ENCODE measurements at regions not wholly inside any gene's neighbourhood (a gene's known extent, or its start where the extent isn't known, plus 50 kb on each side); places are given as distances from the start of the nearest gene placed in this dataset.

- no peak for ATAC-seq
- H3K9me3 ChIP-seq = no peaks in the 10 kb centered on the region
- WGBS, 2 donors (ENCODE audit: low coverage in 1 of 2) = 88 to 100% methylated on average over 1 of the region's 1 CpG
- no peak overlapping the region for H3K4me3 ChIP-seq
- no peaks in the 10 kb centered on the region for H3K4me1 ChIP-seq
- H3K36me3 ChIP-seq = no peaks in the 10 kb centered on the region
- no peak overlapping the region for H3K27ac ChIP-seq
- TF ChIP-seq POLR2A (IDR thresholded peaks at IDR 0.05) = no peak
- TF ChIP-seq EP300 (IDR thresholded peaks at IDR 0.05) = no peak
- TF ChIP-seq POLR2AphosphoS5 (IDR thresholded peaks at IDR 0.05) = no peak
- no peak for TF ChIP-seq CTCF (IDR thresholded peaks at IDR 0.05)
- H3K27me3 ChIP-seq = no peaks in the 10 kb centered on the region
Observed at GRCh38 chr3:166322391-166322790, 485.2 kb upstream of the BCHE start.

- TF ChIP-seq POLR2A (IDR thresholded peaks at IDR 0.05) (no peak), POLR2AphosphoS5 (IDR thresholded peaks at IDR 0.05) (no peak)
- Histone ChIP-seq H3K27me3 (no peaks in the 10 kb centered on the region), H3K4me1 (peaks cover 0 to 9% (median 0%) of the 10 kb centered on the region in 3 donors), H3K9me3 (no peaks in the 10 kb centered on the region), H3K4me3 (no peak overlapping the region), H3K36me3 (no peaks in the 10 kb centered on the region), H3K27ac (no peak overlapping the region)
- no peak for ATAC-seq
- 17 to 25% methylated on average over 3 of the region's 3 CpGs for WGBS, 2 donors (ENCODE audit: low coverage in 1 of 2)
Observed at GRCh38 chr3:166307756-166308350, 470.6 kb upstream of the BCHE start.

- ATAC-seq = no peak
- no peak overlapping the region for H3K27ac ChIP-seq
- no peaks in the 10 kb centered on the region for H3K36me3 ChIP-seq
- H3K4me1 ChIP-seq = peaks cover 0 to 9% (median 0%) of the 10 kb centered on the region in 3 donors
- TF ChIP-seq EP300 (IDR thresholded peaks at IDR 0.05) (no peak), POLR2A (IDR thresholded peaks at IDR 0.05) (no peak), CTCF (IDR thresholded peaks at IDR 0.05) (no peak), POLR2AphosphoS5 (IDR thresholded peaks at IDR 0.05) (no peak)
- no peak overlapping the region for H3K4me3 ChIP-seq
- H3K9me3 ChIP-seq = no peaks in the 10 kb centered on the region
- 54 to 58% methylated on average over 2 to 4 of the region's 4 CpGs for WGBS, 2 donors (ENCODE audit: low coverage in 1 of 2)
- H3K27me3 ChIP-seq = no peaks in the 10 kb centered on the region
Observed at GRCh38 chr3:166304584-166304983, 467.4 kb upstream of the BCHE start.

- H3K27me3 ChIP-seq = no peaks in the 10 kb centered on the region
- no peaks in the 10 kb centered on the region for H3K9me3 ChIP-seq
- no peak overlapping the region for H3K27ac ChIP-seq
- H3K4me3 ChIP-seq = no peak overlapping the region
- peaks cover 0 to 9% (median 0%) of the 10 kb centered on the region in 3 donors for H3K4me1 ChIP-seq
- no peaks in the 10 kb centered on the region for H3K36me3 ChIP-seq
- TF ChIP-seq POLR2A (IDR thresholded peaks at IDR 0.05) = no peak
- TF ChIP-seq EP300 (IDR thresholded peaks at IDR 0.05) = no peak
- no peak for TF ChIP-seq POLR2AphosphoS5 (IDR thresholded peaks at IDR 0.05)
- TF ChIP-seq CTCF (IDR thresholded peaks at IDR 0.05) = no peak
- no peak for ATAC-seq
Observed at GRCh38 chr3:166303681-166304080, 466.5 kb upstream of the BCHE start.

- no peak for ATAC-seq
- WGBS, 2 donors (ENCODE audit: low coverage in 1 of 2) = 94% methylated on average over 2 of the region's 2 CpGs
- TF ChIP-seq POLR2AphosphoS5 (IDR thresholded peaks at IDR 0.05) = no peak
- TF ChIP-seq EP300 (IDR thresholded peaks at IDR 0.05) = no peak
- TF ChIP-seq POLR2A (IDR thresholded peaks at IDR 0.05) = no peak
- TF ChIP-seq CTCF (IDR thresholded peaks at IDR 0.05) = no peak
Observed at GRCh38 chr3:166302331-166302730, 465.1 kb upstream of the BCHE start.

More at GRCh38 chr3:166302331-166302730, 465.1 kb upstream of the BCHE start:
- H3K4me3 ChIP-seq = no peak overlapping the region
- no peaks in the 10 kb centered on the region for H3K9me3 ChIP-seq
- H3K27me3 ChIP-seq = no peaks in the 10 kb centered on the region
- H3K27ac ChIP-seq = no peak overlapping the region
- H3K36me3 ChIP-seq = no peaks in the 10 kb centered on the region
- no peaks in the 10 kb centered on the region for H3K4me1 ChIP-seq

Measured in gastroesophageal sphincter (tissue), 4 donors.